Left forelimb (tissue), 1 donor: ENCODE measurements at regions not wholly inside any gene's neighbourhood (a gene's known extent, or its start where the extent isn't known, plus 50 kb on each side); places are given as distances from the start of the nearest gene placed in this dataset.

Source experiments
- DNase-seq: peaks from one replicate; pipeline ENCODE4 v3.0.0-alpha.2; 2018; ENCODE audit warnings: low spot score

DNA sequence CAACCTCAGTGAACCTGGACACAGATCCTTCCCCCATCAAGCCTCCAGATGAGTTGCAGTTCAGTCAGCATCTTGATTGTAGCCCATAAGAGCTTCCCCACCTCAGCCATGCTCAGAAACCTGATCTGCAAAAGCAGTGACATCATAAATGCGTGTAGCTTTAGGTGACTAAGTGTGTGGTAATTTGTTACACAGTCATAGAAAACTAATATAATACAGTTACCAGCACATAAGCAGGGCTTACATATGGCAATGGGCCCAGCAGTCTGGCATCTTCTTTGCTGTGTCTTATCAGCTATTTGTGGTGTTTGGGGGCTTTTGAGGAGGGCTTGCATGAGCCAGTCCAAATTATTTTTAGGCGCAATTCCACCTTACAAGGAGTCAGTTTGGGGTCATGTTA, 807.0 kb downstream of the SLC4A3 start:
- no peak for DNase-seq

DNA sequence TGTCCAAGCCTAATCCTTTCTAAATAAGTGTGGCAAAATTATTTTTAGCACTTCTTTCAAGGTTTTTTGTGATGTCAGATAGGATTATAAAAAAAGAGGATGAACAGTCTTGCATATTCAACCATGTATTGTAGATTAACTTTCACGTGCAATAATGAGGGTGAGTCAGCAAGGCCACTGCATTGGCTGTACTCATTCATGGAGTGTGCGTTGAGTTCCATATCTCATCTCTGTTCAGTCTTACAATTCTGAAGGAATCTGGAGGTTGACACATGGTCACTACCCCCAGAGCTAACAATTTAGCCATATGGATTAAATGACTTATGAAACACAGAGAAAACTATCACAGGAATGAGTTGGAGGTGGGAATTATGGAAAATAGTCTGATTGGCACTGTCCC, 810.5 kb downstream of the SLC4A3 start:
- no peak for DNase-seq

DNA sequence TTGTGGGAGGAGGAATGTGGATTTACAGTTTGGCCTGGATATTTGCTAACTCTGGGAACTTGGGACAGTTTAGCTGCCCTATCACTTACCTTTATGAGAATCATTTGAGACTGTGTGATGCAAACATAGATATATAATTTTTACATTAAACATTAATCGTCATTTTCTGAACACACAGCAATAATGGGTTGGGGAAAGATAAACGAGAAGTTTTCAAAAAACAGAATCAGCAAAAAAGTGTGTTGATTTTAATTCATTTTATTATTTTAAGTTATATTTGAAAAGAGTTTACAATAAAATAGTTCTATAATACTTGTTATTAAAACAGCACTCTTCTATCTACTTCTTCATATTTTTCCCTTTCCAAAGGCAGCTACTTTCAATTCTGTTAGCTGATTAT, 813.3 kb downstream of the SLC4A3 start:
- DNase-seq = no peak

DNA sequence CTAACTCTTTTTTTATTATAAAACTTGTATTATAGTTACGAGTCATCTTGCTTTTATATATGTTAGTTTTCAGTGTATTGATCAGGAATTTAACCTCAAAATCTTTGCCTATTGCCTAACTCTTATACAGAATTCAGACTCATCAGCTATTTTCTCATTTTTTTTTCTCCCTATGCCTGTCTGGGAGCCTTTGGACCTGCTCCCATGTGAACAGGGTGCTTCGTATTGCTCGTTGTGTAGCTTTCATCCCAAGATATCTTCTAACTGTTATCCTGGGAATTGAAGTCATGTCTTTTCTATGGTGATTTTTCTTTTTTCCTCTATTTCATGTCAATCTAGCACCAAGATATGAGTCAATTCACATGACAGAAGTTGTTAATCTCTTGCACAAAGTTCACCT, 814.0 kb downstream of the SLC4A3 start:
- DNase-seq = no peak

DNA sequence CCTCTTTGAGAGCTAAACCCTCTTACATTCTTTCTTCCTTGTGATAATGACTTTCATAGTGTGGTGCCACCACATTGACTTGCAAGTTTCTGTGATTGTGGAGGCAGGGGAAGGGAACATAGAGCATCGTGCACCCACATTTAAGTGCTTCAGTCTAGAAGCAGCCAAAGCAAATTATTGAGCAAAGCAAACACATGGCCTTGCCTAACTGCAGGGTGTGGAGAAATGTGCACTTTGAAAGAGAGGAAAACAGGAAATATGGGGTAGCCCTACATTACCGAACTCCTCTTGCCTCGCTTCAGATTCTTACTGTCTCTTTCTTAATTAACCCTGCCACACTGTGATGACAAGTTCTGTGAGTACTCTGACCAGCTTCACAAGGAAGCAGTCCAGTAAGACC, 814.6 kb downstream of the SLC4A3 start:
- no peak for DNase-seq

DNA sequence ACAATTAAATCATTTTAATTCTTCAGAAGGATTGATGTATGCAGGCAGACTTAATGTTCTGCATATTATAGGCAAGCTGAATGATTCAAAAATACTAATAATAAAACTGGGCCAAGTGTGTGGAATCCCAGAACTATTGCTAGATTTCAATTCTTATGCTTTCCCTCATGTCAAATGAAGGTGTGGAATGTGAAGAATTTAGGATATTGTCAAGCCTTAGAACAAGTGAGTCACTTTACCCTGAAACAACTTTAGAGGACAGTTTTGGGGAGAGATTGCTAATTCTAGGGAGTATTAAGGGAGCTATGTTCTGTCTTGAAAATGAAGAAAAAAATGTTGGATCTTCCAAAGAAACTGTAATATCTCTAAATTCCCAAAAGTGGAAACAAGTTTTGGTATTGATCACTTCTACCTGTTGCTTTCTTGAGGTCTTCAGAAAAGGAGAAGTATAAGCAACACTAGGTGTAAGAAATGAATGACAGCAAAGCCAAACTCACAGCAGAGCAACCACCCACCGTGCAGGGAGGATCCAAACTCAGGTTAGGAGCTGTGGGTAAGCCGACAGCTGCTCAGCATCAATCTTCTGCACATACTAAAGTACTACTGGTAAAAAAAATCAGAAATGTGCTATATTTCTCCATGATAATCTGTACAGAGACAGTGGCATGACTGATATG, 818.1 kb downstream of the SLC4A3 start:
- no peak for DNase-seq

DNA sequence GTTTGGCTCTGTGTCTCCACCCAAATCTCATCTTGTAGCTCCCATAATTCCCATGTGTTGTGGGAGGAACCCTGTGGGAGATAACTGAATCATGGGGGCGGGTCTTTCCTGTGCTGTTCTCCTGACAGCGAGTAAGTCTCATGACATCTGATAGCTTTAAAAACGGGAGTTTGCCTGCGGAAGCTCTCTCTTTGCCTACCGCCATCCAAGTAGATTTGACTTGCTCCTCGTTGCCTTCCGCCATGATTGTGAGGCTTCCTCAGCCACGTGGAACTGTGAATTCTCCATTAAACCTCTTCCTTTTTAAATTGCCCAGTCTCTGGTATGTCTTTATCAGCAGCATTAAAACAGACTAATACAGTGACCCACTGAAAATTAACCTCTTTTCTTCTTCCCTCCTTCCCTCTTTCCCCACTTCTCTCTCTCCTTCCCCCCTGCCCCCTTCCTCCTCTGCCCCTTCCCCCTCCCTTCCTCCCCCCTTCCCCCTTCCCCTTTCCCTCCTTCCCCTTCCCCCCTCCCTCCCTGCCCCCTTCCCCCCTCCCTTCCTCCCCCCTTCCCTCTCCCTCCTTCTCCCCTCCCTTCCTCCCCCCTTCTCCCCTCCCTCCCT, 818.8 kb downstream of the SLC4A3 start:
- DNase-seq = no peak

DNA sequence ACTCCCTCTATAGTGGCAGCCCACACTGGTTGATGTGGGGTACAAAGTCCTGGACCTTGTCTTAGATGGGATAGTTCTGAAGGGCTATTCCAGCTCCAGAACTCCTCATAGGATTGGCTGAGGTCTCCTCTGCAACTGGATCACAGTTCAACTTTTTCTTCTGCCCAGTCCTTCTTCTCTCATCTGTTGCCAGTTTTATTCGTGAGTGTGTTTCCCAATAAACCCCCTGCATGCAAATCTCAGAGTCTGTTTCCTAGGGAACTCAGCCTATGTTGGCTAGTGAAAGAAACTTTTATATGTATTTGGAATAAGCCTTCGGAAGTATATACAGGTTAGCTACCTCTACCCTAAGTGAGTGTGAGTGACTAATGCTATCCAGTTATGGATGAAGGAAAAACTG, 823.4 kb downstream of the SLC4A3 start:
- DNase-seq = no peak

DNA sequence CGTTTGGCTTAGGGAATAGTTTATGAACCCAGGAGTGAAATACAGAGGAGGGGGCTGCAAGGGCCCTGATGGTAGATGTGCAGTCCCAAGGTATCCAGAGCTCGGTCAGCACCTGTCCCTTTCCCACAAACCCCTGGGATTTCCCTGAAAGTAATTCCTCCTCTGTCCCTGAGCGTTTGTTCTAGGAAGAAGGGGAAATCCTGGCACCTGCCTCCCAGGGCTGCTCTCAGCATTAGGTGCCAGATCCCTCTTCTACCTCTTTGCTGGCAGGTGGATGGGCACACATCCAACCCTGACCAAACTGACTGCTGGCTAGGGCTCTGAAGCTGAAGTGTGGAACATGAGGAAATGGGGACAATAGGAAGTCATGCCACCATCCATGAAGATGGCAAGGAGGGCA, 824.0 kb downstream of the SLC4A3 start:
- no peak for DNase-seq

DNA sequence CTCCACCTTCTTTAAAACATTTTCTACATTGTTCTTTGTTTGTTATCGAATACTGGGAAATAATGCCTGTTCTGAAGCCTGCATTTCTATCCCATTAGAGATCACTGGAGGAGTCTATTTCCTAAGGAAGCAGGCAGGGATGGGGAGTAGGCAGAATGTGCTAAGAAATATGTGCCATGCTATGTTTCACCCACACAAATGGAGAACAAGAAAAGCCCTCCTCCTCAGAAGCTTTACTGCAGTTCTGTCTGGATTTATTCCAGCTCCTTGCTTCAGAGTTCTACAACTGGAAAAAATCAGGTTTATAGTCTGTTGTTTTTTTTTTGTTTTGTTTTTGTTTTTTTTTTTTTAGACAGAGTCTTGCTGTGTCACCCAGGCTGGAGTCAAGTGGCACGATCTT, 825.1 kb downstream of the SLC4A3 start:
- no peak for DNase-seq

DNA sequence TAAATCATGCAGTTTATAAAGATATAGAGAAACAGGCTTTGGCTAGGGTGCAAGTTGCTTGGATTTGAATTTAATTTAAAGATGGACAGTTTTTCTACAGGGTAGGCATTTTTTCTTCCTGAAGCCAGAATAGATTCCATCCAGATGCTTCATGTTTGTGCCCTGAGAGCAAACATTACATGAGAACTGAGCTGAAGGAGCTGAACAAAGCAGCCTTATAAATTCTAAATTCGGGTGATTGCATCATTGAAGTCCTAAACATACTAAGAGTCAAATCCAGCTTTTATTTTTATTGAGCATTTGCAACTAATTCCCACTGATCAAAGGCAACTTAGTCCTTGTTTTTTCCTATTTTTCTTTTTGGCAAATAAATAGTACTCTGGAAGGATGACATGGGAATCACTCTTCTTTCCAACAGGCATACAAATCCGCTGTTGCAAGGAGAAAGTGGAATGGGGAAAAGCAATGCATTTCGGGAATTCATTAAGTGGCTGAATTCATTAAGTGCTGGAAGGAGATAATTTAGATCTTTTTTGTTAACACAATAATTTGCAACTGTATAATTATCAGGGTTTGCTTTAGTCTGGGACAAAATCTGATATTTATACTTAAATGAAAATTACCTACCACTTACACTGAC, 828.0 kb downstream of the SLC4A3 start:
- DNase-seq = no peak

DNA sequence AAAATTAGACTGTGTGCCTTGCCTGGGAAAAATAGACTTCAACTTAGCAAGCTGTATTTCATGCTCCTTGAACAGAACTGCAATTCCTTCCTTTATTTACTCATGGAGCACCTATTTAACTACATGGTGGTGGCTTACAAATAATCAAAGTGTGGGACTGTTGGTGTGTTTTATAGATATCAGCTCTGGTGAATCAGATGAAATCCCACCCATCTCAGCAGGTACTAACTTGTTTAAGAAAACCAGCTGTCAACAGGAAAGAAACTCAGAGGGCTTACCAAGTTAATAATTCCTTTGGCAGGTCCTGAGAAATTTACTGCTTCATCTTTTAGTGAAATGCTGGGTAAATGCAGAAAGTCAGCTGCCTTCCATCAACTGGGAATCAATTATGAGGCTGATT, 830.6 kb downstream of the SLC4A3 start:
- DNase-seq = no peak

DNA sequence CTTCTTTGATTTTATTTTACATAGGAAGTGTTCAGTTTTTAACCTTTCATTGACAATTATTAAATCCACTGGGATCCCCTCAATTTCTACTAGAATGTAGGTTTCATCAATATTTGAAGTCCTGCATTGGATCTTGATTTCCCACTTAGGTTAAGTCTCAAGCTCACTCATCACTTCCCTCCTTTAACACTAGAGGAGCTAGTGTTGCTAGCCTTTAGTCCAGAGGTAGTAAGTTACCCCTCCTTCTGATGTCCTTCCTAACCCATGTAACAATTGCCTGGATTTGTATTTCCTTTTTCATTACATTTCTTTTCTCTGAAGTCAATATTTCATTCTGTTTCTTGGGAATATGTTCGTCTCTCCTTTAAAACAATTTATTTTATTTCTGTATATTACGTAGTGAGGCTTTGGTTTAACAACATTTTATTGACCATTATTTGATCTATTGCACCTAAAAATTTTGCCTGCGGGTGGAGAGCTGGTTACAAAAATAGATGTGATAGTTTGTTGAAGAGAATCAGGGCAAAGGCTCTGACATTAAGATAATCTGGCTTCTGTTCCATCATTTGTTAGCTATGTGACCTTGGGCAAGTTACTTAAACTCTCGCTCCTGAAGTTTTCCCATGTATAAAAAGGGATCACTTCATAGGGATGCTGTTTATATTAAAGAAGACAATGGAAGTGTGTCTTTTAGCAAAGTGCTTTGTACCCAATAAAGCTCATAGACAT, 833.0 kb downstream of the SLC4A3 start:
- DNase-seq = no peak

DNA sequence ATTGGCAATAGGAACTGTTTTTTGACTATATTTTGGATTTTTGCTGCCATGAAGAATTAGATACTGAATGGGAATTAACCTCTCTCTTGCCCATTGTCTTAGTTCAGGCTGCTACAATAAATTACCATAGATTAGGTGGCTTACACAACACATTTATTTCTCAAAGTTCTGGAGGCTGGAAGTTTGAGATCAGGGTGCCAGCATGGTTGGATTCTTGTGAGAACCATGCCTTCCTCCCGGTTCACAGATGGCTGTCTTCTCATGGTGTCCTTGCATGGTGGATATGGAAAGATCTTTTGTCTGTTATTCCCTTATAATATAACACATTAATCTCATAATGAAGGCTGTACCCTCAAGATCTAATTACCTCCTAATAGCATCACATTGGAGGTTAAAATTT, 836.4 kb downstream of the SLC4A3 start:
- DNase-seq = no peak

DNA sequence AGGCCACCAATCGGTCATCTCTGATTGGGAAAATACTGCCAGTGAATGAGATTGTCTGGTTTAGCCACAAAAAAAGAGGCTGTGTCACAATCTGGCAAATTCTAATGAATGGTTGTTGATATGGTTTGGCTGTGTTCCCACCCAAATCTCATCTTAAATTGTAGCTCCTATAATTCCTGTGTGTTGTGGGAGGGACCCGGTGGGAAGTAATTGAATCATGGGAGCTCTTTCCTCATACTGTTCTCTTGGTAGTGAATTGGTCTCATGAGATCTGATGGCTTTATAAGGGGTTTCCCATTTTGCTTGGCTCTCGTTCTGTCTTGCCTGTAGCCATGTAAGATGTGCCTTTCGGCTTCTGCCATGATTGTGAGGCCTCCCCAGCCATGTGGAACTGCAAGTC, 838.3 kb downstream of the SLC4A3 start:
- no peak for DNase-seq

DNA sequence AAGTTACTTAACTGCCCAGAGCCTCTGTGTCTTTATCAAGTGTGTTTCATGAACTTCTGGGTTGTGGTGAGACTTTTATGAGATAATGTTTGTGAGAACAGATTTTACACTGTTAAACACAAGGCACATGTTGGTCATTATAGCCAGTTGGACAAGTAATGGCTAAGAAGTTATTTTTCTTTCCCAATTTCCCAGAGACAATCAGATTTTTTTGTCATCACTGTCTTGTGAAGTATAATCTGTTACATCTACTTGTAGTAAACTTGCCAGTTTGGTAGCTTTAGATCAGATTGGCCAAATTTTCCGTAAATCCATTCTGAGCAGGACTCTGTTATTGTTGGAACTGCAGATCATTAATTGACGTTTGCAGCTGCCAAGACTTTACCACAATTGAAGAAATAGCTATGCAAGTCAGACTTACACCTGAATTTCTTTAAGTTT, 838.8 kb downstream of the SLC4A3 start:
- DNase-seq = no peak

DNA sequence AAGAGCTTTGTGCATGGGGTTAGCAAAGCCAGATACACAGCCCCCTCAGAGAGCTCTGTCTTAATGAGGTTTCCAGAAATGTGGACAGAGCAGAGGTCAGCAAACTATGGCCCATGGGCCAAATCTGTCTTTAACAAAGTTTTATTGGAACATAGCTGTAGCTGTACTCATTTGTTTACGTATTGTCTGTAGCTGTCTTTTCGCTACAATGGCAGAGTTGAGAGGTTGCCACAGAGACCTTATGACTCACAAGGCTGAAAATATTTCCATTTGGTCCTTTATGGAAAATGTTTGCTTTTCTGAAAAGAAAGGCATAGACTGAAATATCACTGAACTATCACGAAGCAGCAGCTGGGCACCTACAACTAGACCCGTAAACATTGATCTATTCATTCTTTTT, 841.8 kb downstream of the SLC4A3 start:
- DNase-seq = no peak

DNA sequence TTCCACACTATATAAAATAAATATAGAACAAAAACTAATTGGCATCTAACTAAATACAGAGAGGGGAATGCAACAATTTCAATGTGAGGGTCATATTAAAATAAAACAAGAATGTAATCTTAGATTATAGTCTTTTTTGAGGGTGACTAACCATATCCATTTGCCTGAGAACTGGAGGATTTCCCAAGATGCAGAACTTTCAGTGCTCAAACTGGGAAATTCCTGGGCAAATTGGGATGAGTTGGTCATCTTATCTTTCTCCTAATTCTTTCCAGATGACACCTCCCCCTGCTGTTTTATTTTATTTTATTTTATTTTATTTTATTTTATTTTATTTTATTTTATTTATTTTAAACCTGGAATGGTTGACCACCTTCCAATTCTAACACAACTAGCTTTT, 846.2 kb downstream of the SLC4A3 start:
- no peak for DNase-seq

DNA sequence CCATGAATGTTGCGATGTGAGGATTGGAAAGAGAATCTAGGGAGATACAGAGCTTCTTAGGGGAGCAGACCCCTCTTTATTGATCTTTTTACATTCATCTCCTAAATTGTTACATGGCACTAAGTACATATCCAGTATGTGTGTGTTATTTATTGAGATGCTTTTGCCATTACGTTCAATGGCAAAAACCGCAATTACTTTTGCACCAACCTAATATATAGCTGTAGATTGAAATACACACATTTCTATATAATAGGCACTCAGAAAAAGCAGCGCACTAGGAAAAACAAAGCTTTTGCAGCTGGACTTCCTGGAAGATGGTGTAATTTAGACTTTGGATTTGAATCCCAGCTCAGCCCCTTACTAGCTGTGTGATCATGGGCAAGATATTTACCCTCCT, 849.4 kb downstream of the SLC4A3 start:
- no peak for DNase-seq

DNA sequence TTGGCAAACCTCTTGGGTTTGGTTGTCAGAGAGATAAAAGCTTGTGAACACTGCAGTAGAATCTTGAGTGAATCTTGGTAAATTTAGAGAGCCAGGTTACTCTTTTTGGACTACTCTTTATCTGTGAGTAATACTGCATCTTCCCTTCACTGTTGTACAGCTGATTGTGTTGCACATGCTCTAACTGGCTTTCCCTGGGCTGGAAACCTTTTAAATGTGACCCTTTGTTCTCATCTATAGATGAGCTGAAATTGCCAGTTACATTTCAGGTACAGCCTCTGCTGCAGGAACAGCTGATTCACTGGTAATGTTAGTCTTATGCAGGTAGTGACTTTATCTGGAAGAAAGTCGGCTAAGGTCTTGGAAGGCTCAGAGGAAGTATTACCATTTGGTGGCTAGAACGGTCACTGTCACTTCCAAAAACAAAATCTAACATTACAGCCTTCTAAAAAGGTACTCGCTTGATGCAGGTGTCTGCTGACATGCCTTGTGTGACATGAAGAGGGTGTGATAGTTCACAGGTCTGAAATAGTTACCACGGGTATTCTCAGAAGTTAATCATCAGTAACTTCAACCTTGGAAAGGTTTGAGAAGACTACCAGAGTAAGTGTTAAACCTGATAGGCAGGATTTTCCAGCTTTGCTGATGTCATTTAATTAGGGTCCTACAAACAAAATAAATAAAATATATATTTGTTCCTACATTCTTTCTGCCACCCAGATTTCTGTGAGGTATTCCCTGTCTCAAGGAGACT, 851.1 kb downstream of the SLC4A3 start:
- no peak for DNase-seq

DNA sequence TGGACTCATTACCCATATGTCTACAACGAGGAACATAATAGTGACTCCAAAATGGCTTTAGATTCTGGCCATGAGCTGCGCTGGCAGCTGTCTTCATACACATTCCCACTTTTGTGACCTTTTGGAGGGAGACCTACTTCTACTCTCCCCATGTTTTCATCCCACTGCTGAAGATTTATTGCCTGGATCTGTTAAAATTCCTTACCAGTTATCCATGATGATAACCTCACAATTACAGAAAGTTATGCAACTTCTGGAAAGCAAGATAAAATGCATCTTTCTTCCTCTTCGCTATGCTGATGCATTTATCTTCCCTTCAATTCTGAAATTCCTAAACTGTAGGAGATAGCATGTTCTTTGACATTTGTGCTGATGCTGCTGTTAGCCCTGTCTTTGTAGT, 855.3 kb downstream of the SLC4A3 start:
- DNase-seq = no peak

DNA sequence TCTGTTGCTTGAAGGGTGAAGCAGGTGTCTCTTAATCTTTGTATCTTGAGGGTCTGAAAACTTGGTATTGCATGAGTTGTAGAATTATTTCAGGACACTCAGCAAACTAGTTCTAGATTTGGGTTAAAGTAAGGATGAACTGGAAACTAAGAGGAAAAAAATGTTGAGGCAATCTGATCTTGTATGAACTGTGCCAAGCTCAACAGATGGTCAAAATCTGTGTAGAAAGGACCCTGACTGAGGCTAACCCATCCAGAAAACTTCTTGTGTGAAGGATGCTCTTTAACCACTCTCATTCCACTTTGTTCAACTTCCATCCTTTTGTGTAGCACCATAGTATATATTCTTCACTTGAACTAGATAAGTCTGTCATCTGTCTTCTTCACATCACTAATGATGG, 861.7 kb downstream of the SLC4A3 start:
- DNase-seq = no peak
